CD14-positive monocyte (primary cell): ENCODE measurements at regions not wholly inside any gene's neighbourhood (a gene's known extent, or its start where the extent isn't known, plus 50 kb on each side); places are given as distances from the start of the nearest gene placed in this dataset.

ENCODE experiments used
- DNase-seq, 3 donors: peaks; one replicate each; pipeline ENCODE4 v3.0.0-alpha.2; 2011 to 2022
- H2AFZ ChIP-seq: 2 replicates; pipeline ENCODE4 v1.6.0; 2012; ENCODE audit warnings: mild to moderate bottlenecking, low read depth, low read length, inconsistent platforms; ENCODE audit not compliant: insufficient read depth, poor library complexity, severe bottlenecking
- H3K27ac ChIP-seq, 2 donors: 1 replicate in 1 of 2; 2 replicates in 1 of 2; pipeline ENCODE4 v1.5.1; 2012 to 2013; ENCODE audit warnings: low read length in 2 of 2, control low read depth in 1 of 2, inconsistent platforms in 1 of 2, low read depth in 1 of 2, mild to moderate bottlenecking in 1 of 2
- H3K27me3 ChIP-seq, 2 donors: one replicate each; pipeline versions ENCODE4 v1.6.0 to v1.6.1; 2011 to 2013; ENCODE audit warnings: low read length in 2 of 2; ENCODE audit not compliant: control insufficient read depth in 2 of 2, insufficient read depth in 2 of 2
- H3K36me3 ChIP-seq, 2 donors: replicated peaks in 1 of 2; 1 replicate in 1 of 2; 2 replicates in 1 of 2; pipeline versions ENCODE4 v1.5.1 to v1.6.1; 2012 to 2013; ENCODE audit warnings: low read length in 2 of 2, control low read depth in 1 of 2, inconsistent platforms in 1 of 2, mild to moderate bottlenecking in 1 of 2; ENCODE audit not compliant: insufficient read depth in 2 of 2, control insufficient read depth in 1 of 2
- H3K4me1 ChIP-seq, 2 donors: 1 replicate in 1 of 2; 2 replicates in 1 of 2; pipeline versions ENCODE4 v1.5.1 to v1.6.1; 2012 to 2013; ENCODE audit warnings: low read length in 2 of 2, control low read depth in 1 of 2, inconsistent platforms in 1 of 2, mild to moderate bottlenecking in 1 of 2, moderate library complexity in 1 of 2; ENCODE audit not compliant: insufficient read depth in 2 of 2, control insufficient read depth in 1 of 2
- H3K4me2 ChIP-seq: replicated peaks from 2 replicates; pipeline ENCODE3; 2012; ENCODE audit warnings: low read length, moderate library complexity, mild to moderate bottlenecking; ENCODE audit not compliant: poor library complexity, severe bottlenecking; ENCODE audit errors: extremely low read depth
- H3K4me3 ChIP-seq, 3 experiments: fragments of 200-600 bp in 1 of 3; sonication (generic) in 1 of 3; replicated peaks in 1 of 3; 1 replicate in 2 of 3; 2 replicates in 1 of 3; pipeline ENCODE4 v1.5.1; 2011 to 2013; ENCODE audit warnings: low read length in 3 of 3, mild to moderate bottlenecking in 3 of 3, control low read depth in 2 of 3, low read depth in 2 of 3, inconsistent platforms in 1 of 3, moderate library complexity in 1 of 3
- H3K79me2 ChIP-seq: 2 replicates; pipeline ENCODE4 v1.6.0; 2012; ENCODE audit warnings: mild to moderate bottlenecking, control low read depth, inconsistent platforms, low read length, moderate library complexity; ENCODE audit not compliant: insufficient read depth
- H3K9ac ChIP-seq: 2 replicates; pipeline ENCODE4 v1.6.0; 2017; ENCODE audit warnings: low read length, mild to moderate bottlenecking; ENCODE audit not compliant: insufficient read depth, poor library complexity, severe bottlenecking
- H3K9me3 ChIP-seq, 2 donors: replicated peaks in 1 of 2; 1 replicate in 1 of 2; 2 replicates in 1 of 2; pipeline versions ENCODE4 v1.5.1 to v1.6.1; 2012 to 2013; ENCODE audit warnings: low read length in 2 of 2, control low read depth in 1 of 2; ENCODE audit not compliant: control insufficient read depth in 1 of 2, insufficient read depth in 1 of 2
- H4K20me1 ChIP-seq: 2 replicates; pipeline ENCODE4 v1.6.0; 2012; ENCODE audit warnings: mild to moderate bottlenecking, low read length, control low read depth, moderate library complexity; ENCODE audit not compliant: insufficient read depth
- H3K27ac Mint-ChIP-seq, 7 donors: one replicate each; pipeline ENCODE4 v1.8.0; 2020; ENCODE audit warnings: mild to moderate bottlenecking in 7 of 7, mixed read lengths in 7 of 7, moderate library complexity in 6 of 7, inconsistent platforms in 2 of 7
- H3K27me3 Mint-ChIP-seq, 3 donors: one replicate each; pipeline ENCODE4 v1.8.0; 2021 to 2022; ENCODE audit warnings: low read depth in 3 of 3, mild to moderate bottlenecking in 3 of 3, mixed read lengths in 3 of 3, moderate library complexity in 3 of 3, inconsistent platforms in 1 of 3
- H3K36me3 Mint-ChIP-seq, 2 donors: one replicate each; pipeline ENCODE4 v1.8.0; 2020; ENCODE audit warnings: mixed read lengths in 2 of 2, inconsistent platforms in 1 of 2, mild to moderate bottlenecking in 1 of 2
- H3K4me1 Mint-ChIP-seq: one replicate; pipeline ENCODE4 v1.8.0; 2020; ENCODE audit warnings: mild to moderate bottlenecking, mixed read lengths
- H3K4me3 Mint-ChIP-seq, 2 donors: one replicate each; pipeline ENCODE4 v1.8.0; 2020; ENCODE audit warnings: mild to moderate bottlenecking in 2 of 2, mixed read lengths in 2 of 2, moderate library complexity in 1 of 2
- H3K9me3 Mint-ChIP-seq, 7 donors: one replicate each; pipeline ENCODE4 v1.8.0; 2020 to 2022; ENCODE audit warnings: mixed read lengths in 7 of 7, mild to moderate bottlenecking in 6 of 7, moderate library complexity in 6 of 7, inconsistent platforms in 2 of 7
- WGBS: methylation state at CpG from one replicate; pipeline ENCODE4 v1.1.5; 2013; ENCODE audit warnings: missing lambda C conversion rate; ENCODE audit not compliant: insufficient coverage; 5-methylcytosine and 5-hydroxymethylcytosine counted together
- intact Hi-C, 2 donors: fragments of 100-400 bp; cut with micrococcal nuclease; formaldehyde crosslinking; loops; one replicate each; pipeline versions ENCODE4 v1.15.0 to v1.15.1; 2023
- TF ChIP-seq, protein P1 (sequence below): fragments of 200-600 bp; IDR thresholded peaks from one replicate; pipeline ENCODE4 v1.8.0; 2022; ENCODE audit warnings: antibody characterized with exemption, mild to moderate bottlenecking

DNA sequence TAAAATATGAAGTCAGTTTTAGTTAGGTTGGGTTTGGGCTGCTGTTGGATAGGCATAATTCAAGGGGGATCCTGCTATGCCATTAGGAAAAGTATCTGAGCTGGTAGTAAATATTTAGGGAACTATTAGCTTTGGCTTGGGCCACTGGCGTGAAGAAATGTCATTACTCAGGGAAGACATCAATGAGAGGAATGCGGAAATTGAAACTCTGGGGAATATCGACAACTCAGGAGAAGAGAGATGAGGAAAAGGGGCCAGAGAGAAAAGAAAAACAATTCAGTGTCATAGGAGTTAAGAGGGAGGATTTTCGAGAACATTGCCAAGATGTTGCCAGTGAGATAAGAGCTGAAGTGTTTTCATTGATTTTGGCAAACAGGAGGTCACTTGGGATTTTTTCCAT, 149.7 kb upstream of the PARD3B start:
- Histone ChIP-seq H3K4me2 (no peak overlapping the region), H4K20me1 (no peaks in the 10 kb centered on the region), H3K4me3 (no peak overlapping the region), H3K27ac (no peak overlapping the region), H3K36me3 (no peaks in the 10 kb centered on the region), H3K79me2 (no peaks in the 10 kb centered on the region), H3K4me1 (no peaks in the 10 kb centered on the region), H3K27me3 (no peaks in the 10 kb centered on the region), H3K9me3 (peaks cover 0 to 4% of the 10 kb centered on the region in 2 donors), H2AFZ (no peak overlapping the region), H3K9ac (no peak overlapping the region)
- WGBS: 91% methylated on average over 3 of the region's 4 CpGs
- H3K27ac Mint-ChIP-seq: no peak overlapping the region
- H3K36me3 Mint-ChIP-seq: no peaks in the 10 kb centered on the region
- TF ChIP-seq, protein P1, sequence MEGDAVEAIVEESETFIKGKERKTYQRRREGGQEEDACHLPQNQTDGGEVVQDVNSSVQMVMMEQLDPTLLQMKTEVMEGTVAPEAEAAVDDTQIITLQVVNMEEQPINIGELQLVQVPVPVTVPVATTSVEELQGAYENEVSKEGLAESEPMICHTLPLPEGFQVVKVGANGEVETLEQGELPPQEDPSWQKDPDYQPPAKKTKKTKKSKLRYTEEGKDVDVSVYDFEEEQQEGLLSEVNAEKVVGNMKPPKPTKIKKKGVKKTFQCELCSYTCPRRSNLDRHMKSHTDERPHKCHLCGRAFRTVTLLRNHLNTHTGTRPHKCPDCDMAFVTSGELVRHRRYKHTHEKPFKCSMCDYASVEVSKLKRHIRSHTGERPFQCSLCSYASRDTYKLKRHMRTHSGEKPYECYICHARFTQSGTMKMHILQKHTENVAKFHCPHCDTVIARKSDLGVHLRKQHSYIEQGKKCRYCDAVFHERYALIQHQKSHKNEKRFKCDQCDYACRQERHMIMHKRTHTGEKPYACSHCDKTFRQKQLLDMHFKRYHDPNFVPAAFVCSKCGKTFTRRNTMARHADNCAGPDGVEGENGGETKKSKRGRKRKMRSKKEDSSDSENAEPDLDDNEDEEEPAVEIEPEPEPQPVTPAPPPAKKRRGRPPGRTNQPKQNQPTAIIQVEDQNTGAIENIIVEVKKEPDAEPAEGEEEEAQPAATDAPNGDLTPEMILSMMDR: no peak
- H3K27me3 Mint-ChIP-seq: peaks cover 0 to under 1% (median 0%) of the 10 kb centered on the region in 3 donors
- intact Hi-C loops: no loop called here
- no peak overlapping the region for H3K4me3 Mint-ChIP-seq
- H3K4me1 Mint-ChIP-seq: no peaks in the 10 kb centered on the region
- peaks cover 0 to 6% (median under 1%) of the 10 kb centered on the region in 7 donors for H3K9me3 Mint-ChIP-seq
- no peak for DNase-seq

DNA sequence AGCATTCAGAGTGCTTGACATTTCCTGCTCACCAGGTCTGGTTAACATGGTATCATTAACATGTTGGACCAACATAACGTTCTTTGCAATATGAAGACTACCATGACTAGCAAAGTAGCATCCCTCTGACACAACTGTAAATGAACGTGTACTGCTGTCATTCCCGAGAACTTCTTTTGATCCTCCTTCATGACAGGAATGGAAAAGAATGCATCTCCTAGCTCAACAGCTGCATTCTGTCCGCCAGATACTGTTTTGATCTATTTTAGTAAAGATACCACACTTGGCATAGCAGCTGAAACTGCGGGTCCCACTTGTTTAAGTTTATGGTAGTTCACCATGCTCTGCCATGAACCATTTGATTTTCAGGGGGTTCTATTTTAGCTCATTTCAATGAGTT, 144.2 kb upstream of the PARD3B start:
- no peaks in the 10 kb centered on the region for H3K4me1 Mint-ChIP-seq
- Histone ChIP-seq H4K20me1 (no peaks in the 10 kb centered on the region), H3K4me1 (no peaks in the 10 kb centered on the region), H2AFZ (no peak overlapping the region), H3K36me3 (no peaks in the 10 kb centered on the region), H3K27ac (no peak overlapping the region), H3K79me2 (no peaks in the 10 kb centered on the region), H3K4me3 (no peak overlapping the region), H3K9me3 (no peaks in the 10 kb centered on the region), H3K4me2 (no peak overlapping the region), H3K9ac (no peak overlapping the region), H3K27me3 (no peaks in the 10 kb centered on the region)
- H3K9me3 Mint-ChIP-seq: peaks cover 0 to 6% (median 0%) of the 10 kb centered on the region in 7 donors
- DNase-seq: no peak
- H3K27ac Mint-ChIP-seq: no peak overlapping the region
- H3K27me3 Mint-ChIP-seq: no peaks in the 10 kb centered on the region
- intact Hi-C loops: no loop called here
- TF ChIP-seq, protein P1: no peak
- H3K4me3 Mint-ChIP-seq: no peak overlapping the region
- no peaks in the 10 kb centered on the region for H3K36me3 Mint-ChIP-seq
- 97% methylated on average over 4 of the region's 5 CpGs for WGBS
